K562 (cell line): ENCODE measurements at regions not wholly inside any gene's neighbourhood (a gene's known extent, or its start where the extent isn't known, plus 50 kb on each side); places are given as distances from the start of the nearest gene placed in this dataset.

Experiments used
- ATAC-seq: fragments of 200-7000 bp; cut with Tn5 transposase; 3 replicates; pipeline ENCODE4 v1.9.1; 2020; ENCODE audit warnings: moderate library complexity
- BruUV-seq: library from RNA; stranded (reverse); fragments of 400-500 nt; replicated peaks from 2 replicates; lab custom pipeline; 2021; lab: Mats Ljungman, UMichigan
- CTCF ChIA-PET: fragments of 300-600 bp; formaldehyde crosslinking; extraction: SDS; loops from one replicate; lab custom pipeline; 2021; ENCODE audit warnings: low intra/inter-chr PET ratio; lab: Yijun Ruan, JAX
- POLR2A ChIA-PET: fragments of 300-600, 350-650 bp; sonication (Branson Sonifier 250); formaldehyde crosslinking; extraction: SDS; loops from one replicate; lab custom pipeline; 2021; ENCODE audit warnings: antibody characterized with exemption, inconsistent platforms; lab: Yijun Ruan, JAX
- DNase-seq, 4 experiments: peaks; one replicate each; pipeline versions ENCODE4 v3.0.0 to v3.0.0-alpha.2; 2011 to 2018; ENCODE audit warnings: low spot score in 3 of 4, mixed read lengths in 3 of 4; ENCODE audit errors: extremely low read depth in 1 of 4
- FAIRE-seq: peaks from 2 replicates; lab custom pipeline; 2011; peaks lifted over from hg19 to GRCh38; lab: Jason Lieb, UNC
- H2AFZ ChIP-seq: 2 replicates; pipeline ENCODE4 v1.6.0; 2011; ENCODE audit warnings: low read depth, low read length, control low read depth, inconsistent platforms
- H3K27ac ChIP-seq: fragments of 200-600 bp; 3 replicates; pipeline ENCODE4 v1.8.0; 2011; ENCODE audit warnings: low read depth, mild to moderate bottlenecking, control low read depth, inconsistent platforms, low read length, moderate library complexity, mixed read lengths; ENCODE audit errors: extremely low read depth
- H3K27me3 ChIP-seq, 2 experiments: fragments of 300-600 bp in 1 of 2; 2 replicates in 1 of 2; 3 replicates in 1 of 2; pipeline versions ENCODE4 v1.6.0 to v1.8.0; 2011; ENCODE audit warnings: inconsistent platforms in 2 of 2, low read length in 2 of 2, mild to moderate bottlenecking in 1 of 2, mixed read lengths in 1 of 2, moderate library complexity in 1 of 2; ENCODE audit not compliant: control insufficient read depth in 2 of 2, insufficient read depth in 2 of 2
- H3K36me3 ChIP-seq: fragments of 300-600 bp; 3 replicates; pipeline ENCODE4 v1.8.0; 2011; ENCODE audit warnings: mild to moderate bottlenecking, low read length, inconsistent platforms; ENCODE audit not compliant: control insufficient read depth, insufficient read depth
- H3K4me1 ChIP-seq, 2 experiments: fragments of 200-600 bp in 1 of 2; replicated peaks in 1 of 2; 2 replicates in 1 of 2; 3 replicates in 1 of 2; pipeline versions ENCODE4 v1.5.1 to v1.8.0; 2011; ENCODE audit warnings: inconsistent platforms in 2 of 2, low read length in 2 of 2, mild to moderate bottlenecking in 1 of 2, mixed read lengths in 1 of 2, moderate library complexity in 1 of 2; ENCODE audit not compliant: control insufficient read depth in 2 of 2, insufficient read depth in 2 of 2
- H3K4me2 ChIP-seq: 2 replicates; pipeline ENCODE4 v1.6.1; 2011; ENCODE audit warnings: low read length, control low read depth, inconsistent platforms, mixed read lengths; ENCODE audit not compliant: insufficient read depth
- H3K4me3 ChIP-seq: fragments of 200-600 bp; sonication (generic), shearing (Covaris generic); 2 replicates; pipeline ENCODE4 v1.5.1; 2016; ENCODE audit warnings: control low read depth, inconsistent platforms
- H3K79me2 ChIP-seq: fragments of 200-600 bp; 3 replicates; pipeline ENCODE4 v1.8.0; 2011; ENCODE audit warnings: low read length, inconsistent platforms; ENCODE audit not compliant: control insufficient read depth, insufficient read depth
- H3K9ac ChIP-seq, 2 experiments: 2 replicates each; pipeline versions ENCODE4 v1.6.0 to v1.6.1; 2011; ENCODE audit warnings: low read depth in 2 of 2, low read length in 2 of 2, control low read depth in 1 of 2, inconsistent platforms in 1 of 2, mild to moderate bottlenecking in 1 of 2, mixed read lengths in 1 of 2; ENCODE audit not compliant: insufficient read depth in 1 of 2
- H3K9me1 ChIP-seq: one replicate; pipeline ENCODE4 v1.6.0; 2011; ENCODE audit warnings: inconsistent platforms, mild to moderate bottlenecking, low read length, moderate library complexity; ENCODE audit not compliant: control insufficient read depth, insufficient read depth
- H3K9me3 ChIP-seq: replicated peaks from 2 replicates; pipeline ENCODE4 v1.5.1; 2011; ENCODE audit warnings: low read depth, low read length, inconsistent platforms; ENCODE audit not compliant: control insufficient read depth, insufficient read depth
- H4K20me1 ChIP-seq: replicated peaks from 2 replicates; pipeline ENCODE4 v1.6.1; 2011; ENCODE audit warnings: low read length, inconsistent platforms, mixed read lengths; ENCODE audit not compliant: control insufficient read depth, insufficient read depth
- GTF2F1 ChIP-seq: IDR thresholded peaks from 2 replicates; pipeline ENCODE4 v1.6.1; 2011; ENCODE audit warnings: low read depth, low read length, improper control_type of control experiment
- MYNN ChIP-seq, 2 experiments: sonication (generic); formaldehyde crosslinking in 1 of 2; IDR thresholded peaks; 2 replicates each; pipeline versions ENCODE4 v1.5.0 to v1.6.1; 2016 to 2020; ENCODE audit warnings: antibody characterized with exemption in 1 of 2, missing genetic modification reagents in 1 of 2
- SP2 ChIP-seq: IDR thresholded peaks from 2 replicates; pipeline ENCODE4 v1.6.1; 2011; ENCODE audit warnings: mild to moderate bottlenecking, low read depth, low read length, moderate library complexity; ENCODE audit not compliant: poor library complexity, severe bottlenecking; ENCODE audit errors: extremely low read depth
- ZNF224 ChIP-seq: sonication (generic); formaldehyde crosslinking; IDR thresholded peaks from 2 replicates; pipeline ENCODE4 v1.8.0; 2022; ENCODE audit warnings: mild to moderate bottlenecking, missing genetic modification reagents
- ZNF384 ChIP-seq: IDR thresholded peaks from 2 replicates; pipeline ENCODE4 v1.6.1; 2012; ENCODE audit warnings: low read depth, low read length, improper control_type of control experiment
- WGBS: fragments of 100-300 bp; shearing (Covaris generic); methylation state at CpG from one replicate; pipeline ENCODE4 v1.1.6; 2016; ENCODE audit warnings: low coverage, mixed read lengths; ENCODE audit not compliant: insufficient coverage; ENCODE audit errors: missing lambda C conversion rate; 5-methylcytosine and 5-hydroxymethylcytosine counted together
- in situ Hi-C: fragments of 300-500 bp; cut with MboI; formaldehyde crosslinking; loops from 4 replicates; pipeline ENCODE4 v1.15.0; 2018; ENCODE audit warnings: inconsistent platforms, mixed read lengths
- intact Hi-C: fragments of 100-400 bp; cut with micrococcal nuclease; formaldehyde crosslinking; loops from 2 replicates; pipeline ENCODE4 v1.14.2; 2022
- TF ChIP-seq, protein P1 (sequence below), 2 experiments: IDR thresholded peaks in 1 of 2; conservative IDR thresholded peaks in 1 of 2; 2 replicates each; pipeline ENCODE4 v1.6.1; 2016; ENCODE audit warnings: low read depth in 2 of 2, mild to moderate bottlenecking in 1 of 2, missing compliant biosample characterization in 1 of 2, missing genetic modification characterization in 1 of 2, moderate library complexity in 1 of 2
- TF ChIP-seq, protein P2 (sequence below): IDR thresholded peaks from 2 replicates; pipeline ENCODE4 v1.6.1; 2011; ENCODE audit not compliant: insufficient read length; ENCODE audit errors: extremely low read depth

DNA sequence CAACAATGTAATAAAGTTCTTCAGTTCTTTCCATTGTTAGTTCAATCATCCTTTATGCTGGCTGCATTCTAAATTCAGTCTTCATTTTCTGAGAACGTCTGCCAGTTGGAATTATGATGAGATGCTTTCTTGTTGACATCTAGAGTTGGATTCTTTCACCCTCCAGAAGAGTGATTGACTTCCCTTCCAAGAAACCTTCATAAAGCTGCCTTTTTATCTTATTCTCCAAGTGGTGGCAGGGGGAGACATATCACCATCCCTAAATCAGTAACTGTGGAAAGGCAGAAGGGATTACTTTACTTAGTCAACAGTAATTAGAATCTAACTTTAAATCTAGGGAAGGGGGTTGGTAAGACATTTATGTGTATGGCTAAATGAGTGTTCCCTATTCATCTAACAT, 86.8 kb upstream of the GULP1 start (continued):
- no peak for TF ChIP-seq MYNN (IDR thresholded peaks at IDR 0.05)
- no peak for TF ChIP-seq MYNN (CRISPR knock-in tag; IDR thresholded peaks at IDR 0.05)

DNA sequence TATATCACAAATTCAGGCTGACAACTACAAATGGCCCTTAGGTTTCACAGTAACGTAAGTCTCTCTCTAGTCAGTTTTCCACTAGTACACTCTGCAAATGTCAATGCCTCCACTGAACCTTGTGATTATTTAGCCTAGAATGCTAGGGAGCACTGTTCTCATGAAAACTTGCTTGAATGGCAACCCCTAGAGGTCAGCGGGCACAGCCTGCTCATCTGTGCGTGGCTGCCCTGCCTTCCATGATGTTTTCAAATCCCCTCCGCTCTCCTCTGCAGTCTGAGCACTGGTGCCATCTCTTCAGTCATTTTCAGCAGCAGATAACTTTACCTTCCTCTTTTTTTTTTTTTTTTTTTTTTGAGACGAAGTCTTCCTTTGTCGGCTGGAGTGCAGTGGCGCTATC, 84.1 kb upstream of the GULP1 start:
- Histone ChIP-seq H3K79me2 (no peaks in the 10 kb centered on the region), H3K4me2 (no peak overlapping the region), H3K9me3 (no peaks in the 10 kb centered on the region), H3K4me1 (no peaks in the 10 kb centered on the region; a peak in 1 of 5 replicates), H3K4me3 (no peak overlapping the region), H2AFZ (no peak overlapping the region), H3K36me3 (no peaks in the 10 kb centered on the region)
- ATAC-seq = peak; percentile 37; the same call in 2 of the 3 replicates
- POLR2A ChIA-PET = no interaction called here
- TF ChIP-seq ZNF224 (CRISPR knock-in tag) = no peak
- TF ChIP-seq, protein P1, sequence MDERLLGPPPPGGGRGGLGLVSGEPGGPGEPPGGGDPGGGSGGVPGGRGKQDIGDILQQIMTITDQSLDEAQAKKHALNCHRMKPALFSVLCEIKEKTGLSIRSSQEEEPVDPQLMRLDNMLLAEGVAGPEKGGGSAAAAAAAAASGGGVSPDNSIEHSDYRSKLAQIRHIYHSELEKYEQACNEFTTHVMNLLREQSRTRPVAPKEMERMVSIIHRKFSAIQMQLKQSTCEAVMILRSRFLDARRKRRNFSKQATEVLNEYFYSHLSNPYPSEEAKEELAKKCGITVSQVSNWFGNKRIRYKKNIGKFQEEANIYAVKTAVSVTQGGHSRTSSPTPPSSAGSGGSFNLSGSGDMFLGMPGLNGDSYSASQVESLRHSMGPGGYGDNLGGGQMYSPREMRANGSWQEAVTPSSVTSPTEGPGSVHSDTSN (CRISPR knock-in tag; IDR thresholded peaks at IDR 0.05; ENCODE audit: low read depth) = no peak
- TF ChIP-seq, protein P1 (tag; conservative IDR thresholded peaks at IDR 0.05; ENCODE audit: low read depth) = no peak
- TF ChIP-seq ZNF384 = peak; percentile 71
- TF ChIP-seq, protein P2, sequence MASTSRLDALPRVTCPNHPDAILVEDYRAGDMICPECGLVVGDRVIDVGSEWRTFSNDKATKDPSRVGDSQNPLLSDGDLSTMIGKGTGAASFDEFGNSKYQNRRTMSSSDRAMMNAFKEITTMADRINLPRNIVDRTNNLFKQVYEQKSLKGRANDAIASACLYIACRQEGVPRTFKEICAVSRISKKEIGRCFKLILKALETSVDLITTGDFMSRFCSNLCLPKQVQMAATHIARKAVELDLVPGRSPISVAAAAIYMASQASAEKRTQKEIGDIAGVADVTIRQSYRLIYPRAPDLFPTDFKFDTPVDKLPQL = no peak
- TF ChIP-seq SP2 = no peak
- TF ChIP-seq GTF2F1 = no peak
- TF ChIP-seq, all 486 proteins: peak for 1
- intact Hi-C loops (loop anchor here (10.0 kb wide), 1 partner anchor 157 kb away; no protein-coding TSS in a partner anchor), in situ Hi-C loops (no loop called here)
- FAIRE-seq (no peak), DNase-seq (peak in 1 of 4 experiments; percentile 2)
- Histone ChIP-seq H3K27ac (no peak overlapping the region), H3K27me3 (no peaks in the 10 kb centered on the region), H4K20me1 (no peaks in the 10 kb centered on the region), H3K9me1 (no peaks in the 10 kb centered on the region), H3K9ac (no peak overlapping the region)
- WGBS = 28% methylated on average over 4 of the region's 7 CpGs
- CTCF ChIA-PET = no interaction called here
- BruUV-seq = no TSS peak
